ENCODE measurements at regions not wholly inside any gene's neighbourhood (a gene's known extent, or its start where the extent isn't known, plus 50 kb on each side); places are given as distances from the start of the nearest gene placed in this dataset.

DNA sequence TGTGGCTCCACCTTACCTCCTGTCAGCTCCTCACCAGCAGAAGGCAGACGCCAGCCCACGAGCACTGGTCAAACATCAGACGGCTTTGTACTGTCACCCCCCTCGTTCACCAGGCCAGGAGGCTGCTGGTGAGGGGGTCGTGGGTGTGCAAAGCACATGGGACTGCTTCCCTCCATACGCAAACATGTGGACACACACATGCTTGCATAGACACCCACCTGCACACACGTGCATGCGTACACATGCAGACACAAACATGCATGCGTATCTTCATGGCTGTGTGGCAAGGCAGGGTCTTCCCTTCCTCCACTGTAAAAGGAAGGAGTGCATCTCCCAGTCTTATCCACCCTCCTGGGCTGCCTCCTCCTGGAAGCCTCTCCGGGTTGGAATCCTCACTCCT lies 178.5 kb downstream of the OLFM1 start:
- DNase-seq, result no peak

DNA sequence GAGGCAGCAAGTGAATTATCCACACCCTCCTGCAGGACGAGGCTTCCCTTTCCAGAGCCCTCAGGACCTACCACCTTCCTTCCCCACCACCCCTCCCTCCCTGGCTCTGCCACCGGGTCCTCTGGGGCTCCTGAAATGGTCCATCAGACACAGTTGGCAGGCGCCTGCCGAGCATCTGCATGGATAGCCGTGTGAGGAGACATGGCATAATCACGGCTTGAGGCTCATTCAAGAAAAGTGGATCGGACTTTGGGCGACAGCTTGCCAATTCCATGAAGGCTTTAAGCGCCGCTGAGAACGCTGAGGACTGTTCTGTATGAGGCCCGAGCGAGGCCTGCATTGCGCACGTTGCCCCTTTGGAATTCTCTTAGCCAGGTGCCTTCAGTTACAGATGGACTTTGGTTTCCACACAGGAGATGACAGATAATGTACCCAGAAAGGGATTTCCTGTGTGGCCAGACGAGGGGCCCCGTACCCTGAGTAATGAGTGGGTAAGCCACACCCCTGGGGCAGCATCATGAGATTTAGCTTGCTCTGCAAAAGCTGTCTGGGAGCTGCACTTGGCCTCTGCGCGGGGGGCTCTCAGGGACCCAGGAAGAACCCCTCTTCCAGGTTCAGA lies 179.8 kb downstream of the OLFM1 start:
- Histone ChIP-seq H3K36me3 (ENCODE audit: control insufficient read depth, insufficient read depth, low read length) (no peaks in the 10 kb centered on the region), H3K27me3 (ENCODE audit: control insufficient read depth, insufficient read depth, low read length) (no peaks in the 10 kb centered on the region), H3K9me3 (ENCODE audit: control insufficient read depth in 2 of 2, low read length in 2 of 2) (no peaks in the 10 kb centered on the region), H3K27ac (ENCODE audit: insufficient read depth, low read length, poor library complexity, severe bottlenecking) (no peak overlapping the region), H3K4me3 (ENCODE audit: low read depth, low read length) (no peak overlapping the region), H3K4me1 (ENCODE audit: control insufficient read depth, insufficient read depth, low read length, poor library complexity, severe bottlenecking) (no peaks in the 10 kb centered on the region)
- Mint-ChIP-seq H3K9me3 (no peaks in the 10 kb centered on the region), H3K27me3 (peaks cover 4% of the 10 kb centered on the region), H3K4me3 (no peak overlapping the region), H3K27ac (no peak overlapping the region), H3K4me1 (peaks cover 0 to 2% (median 0%) of the 10 kb centered on the region in 4 donors), H3K36me3 (no peaks in the 10 kb centered on the region)
- DNase-seq (no peak), ATAC-seq (ENCODE audit: low read depth in 2 of 2) (no peak)

More for the DNA sequence above, 178.5 kb downstream of the OLFM1 start:
- Mint-ChIP-seq H3K4me1 (peaks cover 0 to 2% (median 0%) of the 10 kb centered on the region in 4 donors), H3K36me3 (no peaks in the 10 kb centered on the region), H3K27me3 (peaks cover 4% of the 10 kb centered on the region), H3K9me3 (no peaks in the 10 kb centered on the region), H3K4me3 (no peak overlapping the region), H3K27ac (no peak overlapping the region)
- no peaks in the 10 kb centered on the region for H3K9me3 ChIP-seq (ENCODE audit: control insufficient read depth in 2 of 2, low read length in 2 of 2)
- H3K27me3 ChIP-seq (ENCODE audit: control insufficient read depth, insufficient read depth, low read length), result no peaks in the 10 kb centered on the region
- ATAC-seq (ENCODE audit: low read depth in 2 of 2), result no peak
- H3K27ac ChIP-seq (ENCODE audit: insufficient read depth, low read length, poor library complexity, severe bottlenecking), result no peak overlapping the region
- H3K36me3 ChIP-seq (ENCODE audit: control insufficient read depth, insufficient read depth, low read length), result no peaks in the 10 kb centered on the region
- no peak overlapping the region for H3K4me3 ChIP-seq (ENCODE audit: low read depth, low read length)
- H3K4me1 ChIP-seq (ENCODE audit: control insufficient read depth, insufficient read depth, low read length, poor library complexity, severe bottlenecking), result no peaks in the 10 kb centered on the region

DNA sequence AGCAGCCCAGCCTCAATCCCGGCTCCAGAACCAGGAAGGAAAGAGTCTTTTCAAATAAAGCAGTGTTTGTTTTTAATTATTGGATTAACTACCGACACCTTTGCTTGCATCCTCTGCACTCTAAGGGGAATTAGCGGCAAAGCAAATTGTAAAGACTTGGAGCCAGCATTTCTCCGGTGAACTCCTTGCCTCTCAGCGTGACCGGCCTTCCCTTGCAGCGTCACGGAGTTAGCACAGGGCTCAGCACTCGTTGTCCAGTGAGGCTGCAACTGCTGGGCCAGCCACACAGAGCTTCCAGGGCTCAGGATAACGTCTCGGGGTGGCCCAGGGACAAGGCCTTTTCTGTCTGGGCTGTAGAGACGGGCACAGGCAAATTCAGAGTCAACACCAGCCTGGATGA lies 180.6 kb downstream of the OLFM1 start:
- DNase-seq, result no peak
- H3K27me3 Mint-ChIP-seq, result peaks cover 4% of the 10 kb centered on the region
- Histone ChIP-seq H3K4me3 (ENCODE audit: low read depth, low read length) (no peak overlapping the region), H3K4me1 (ENCODE audit: control insufficient read depth, insufficient read depth, low read length, poor library complexity, severe bottlenecking) (no peaks in the 10 kb centered on the region), H3K27ac (ENCODE audit: insufficient read depth, low read length, poor library complexity, severe bottlenecking) (no peak overlapping the region), H3K27me3 (ENCODE audit: control insufficient read depth, insufficient read depth, low read length) (no peaks in the 10 kb centered on the region), H3K9me3 (ENCODE audit: control insufficient read depth in 2 of 2, low read length in 2 of 2) (no peaks in the 10 kb centered on the region), H3K36me3 (ENCODE audit: control insufficient read depth, insufficient read depth, low read length) (no peaks in the 10 kb centered on the region)
- no peak for ATAC-seq (ENCODE audit: low read depth in 2 of 2)
- peaks cover 0 to 2% (median 0%) of the 10 kb centered on the region in 4 donors for H3K4me1 Mint-ChIP-seq
- H3K4me3 Mint-ChIP-seq, result no peak overlapping the region
- no peaks in the 10 kb centered on the region for H3K9me3 Mint-ChIP-seq
- no peak overlapping the region for H3K27ac Mint-ChIP-seq
- no peaks in the 10 kb centered on the region for H3K36me3 Mint-ChIP-seq

DNA sequence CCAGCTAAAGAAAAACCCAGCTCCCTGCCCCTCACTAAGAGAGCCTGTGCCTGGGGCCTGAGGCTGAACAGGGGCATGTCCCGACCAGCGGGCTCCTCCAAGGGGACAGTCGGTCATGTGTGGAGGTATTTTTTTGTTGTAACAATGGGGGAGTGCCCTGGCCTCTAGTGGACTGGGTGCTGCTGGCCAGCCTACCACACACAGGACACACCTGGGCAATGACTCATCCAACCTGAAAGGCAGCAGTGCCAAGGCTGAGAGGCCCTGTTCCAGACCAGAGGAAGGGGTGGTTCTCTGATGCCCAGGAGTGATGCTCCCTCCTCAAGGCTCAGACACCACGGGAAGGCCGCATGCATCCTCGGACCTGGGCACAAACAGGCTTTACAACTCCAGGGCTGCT lies 181.5 kb downstream of the OLFM1 start:
- peaks cover 0 to 2% (median 0%) of the 10 kb centered on the region in 4 donors for H3K4me1 Mint-ChIP-seq
- Histone ChIP-seq H3K27ac (ENCODE audit: insufficient read depth, low read length, poor library complexity, severe bottlenecking) (no peak overlapping the region), H3K4me1 (ENCODE audit: control insufficient read depth, insufficient read depth, low read length, poor library complexity, severe bottlenecking) (no peaks in the 10 kb centered on the region), H3K36me3 (ENCODE audit: control insufficient read depth, insufficient read depth, low read length) (no peaks in the 10 kb centered on the region), H3K9me3 (ENCODE audit: control insufficient read depth in 2 of 2, low read length in 2 of 2) (no peaks in the 10 kb centered on the region), H3K27me3 (ENCODE audit: control insufficient read depth, insufficient read depth, low read length) (no peaks in the 10 kb centered on the region), H3K4me3 (ENCODE audit: low read depth, low read length) (no peak overlapping the region)
- no peak for DNase-seq
- no peak overlapping the region for H3K4me3 Mint-ChIP-seq
- H3K36me3 Mint-ChIP-seq, result no peaks in the 10 kb centered on the region
- no peaks in the 10 kb centered on the region for H3K9me3 Mint-ChIP-seq
- no peak overlapping the region for H3K27ac Mint-ChIP-seq
- peaks cover 4% of the 10 kb centered on the region for H3K27me3 Mint-ChIP-seq
- no peak for ATAC-seq (ENCODE audit: low read depth in 2 of 2)

DNA sequence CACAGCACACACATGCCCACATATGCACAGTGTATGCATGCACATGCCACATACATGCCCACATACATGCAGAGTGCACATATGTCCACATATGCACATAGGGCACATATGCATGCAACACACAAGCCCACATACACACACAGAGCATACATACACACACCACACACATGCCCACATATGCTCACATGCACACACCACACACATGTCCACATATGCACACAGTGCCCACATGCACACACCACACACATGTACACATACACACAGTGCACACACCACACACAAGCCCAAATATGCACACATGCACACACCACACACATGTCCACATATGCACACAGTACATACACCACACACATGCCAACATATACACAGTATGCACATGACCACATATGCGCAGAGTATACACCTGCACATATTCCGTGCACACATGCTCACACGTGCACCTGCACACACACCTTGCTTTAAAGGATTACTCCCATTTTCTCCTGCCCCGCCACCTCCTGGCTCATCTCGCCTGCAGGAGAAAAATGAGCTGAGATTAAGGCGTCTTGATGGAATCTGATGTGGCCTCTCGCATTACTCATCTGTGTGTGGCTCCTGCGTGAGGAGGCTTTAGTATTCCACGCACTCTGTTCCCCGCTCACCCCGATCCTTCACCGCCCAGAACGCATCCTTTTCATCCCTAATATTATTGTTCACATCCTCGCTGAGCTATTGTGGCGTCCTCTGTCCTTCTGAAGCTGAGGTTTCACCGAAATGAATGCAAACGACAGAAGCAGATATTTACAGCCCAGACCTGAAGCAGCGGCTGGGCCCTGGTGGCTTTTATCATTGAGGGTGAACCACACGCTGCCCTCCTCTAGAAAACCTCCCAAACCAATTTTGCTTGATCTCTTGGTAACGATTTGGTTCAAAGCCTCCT lies 182.7 kb downstream of the OLFM1 start:
- DNase-seq (no peak), ATAC-seq (ENCODE audit: low read depth in 2 of 2) (no peak)
- no peaks in the 10 kb centered on the region for H3K27me3 ChIP-seq (ENCODE audit: control insufficient read depth, insufficient read depth, low read length)
- H3K27ac ChIP-seq (ENCODE audit: insufficient read depth, low read length, poor library complexity, severe bottlenecking), result no peak overlapping the region
- no peaks in the 10 kb centered on the region for H3K9me3 ChIP-seq (ENCODE audit: control insufficient read depth in 2 of 2, low read length in 2 of 2)
- peaks cover 8% of the 10 kb centered on the region for H3K27me3 Mint-ChIP-seq
- H3K9me3 Mint-ChIP-seq, result no peaks in the 10 kb centered on the region
- H3K4me3 Mint-ChIP-seq, result no peak overlapping the region
- H3K27ac Mint-ChIP-seq, result no peak overlapping the region
- no peak overlapping the region for H3K4me3 ChIP-seq (ENCODE audit: low read depth, low read length)
- no peaks in the 10 kb centered on the region for H3K36me3 Mint-ChIP-seq
- H3K36me3 ChIP-seq (ENCODE audit: control insufficient read depth, insufficient read depth, low read length), result no peaks in the 10 kb centered on the region
- no peaks in the 10 kb centered on the region for H3K4me1 ChIP-seq (ENCODE audit: control insufficient read depth, insufficient read depth, low read length, poor library complexity, severe bottlenecking)
- H3K4me1 Mint-ChIP-seq, result peaks cover 0 to 2% (median 0%) of the 10 kb centered on the region in 4 donors

DNA sequence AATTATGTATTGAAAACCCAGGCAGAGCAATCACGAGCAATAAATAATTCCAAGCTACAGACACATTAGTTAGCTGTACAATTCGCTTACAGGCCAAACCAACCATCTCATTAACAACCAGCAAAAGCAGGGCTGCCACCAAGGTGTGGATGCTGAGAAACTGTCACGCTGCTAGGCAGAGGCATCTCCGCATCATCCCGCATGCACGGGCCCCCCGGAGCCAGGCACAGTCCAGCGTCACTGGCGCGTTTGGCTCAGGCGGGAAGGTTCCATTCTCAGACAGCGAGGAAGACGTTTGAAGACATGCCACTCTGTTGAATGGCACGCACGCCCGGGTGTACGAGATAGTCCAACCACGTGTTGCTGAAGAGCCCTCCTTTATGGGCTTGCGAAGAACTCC lies 184.0 kb downstream of the OLFM1 start:
- Histone ChIP-seq H3K27me3 (ENCODE audit: control insufficient read depth, insufficient read depth, low read length) (no peaks in the 10 kb centered on the region), H3K4me1 (ENCODE audit: control insufficient read depth, insufficient read depth, low read length, poor library complexity, severe bottlenecking) (no peaks in the 10 kb centered on the region), H3K4me3 (ENCODE audit: low read depth, low read length) (no peak overlapping the region), H3K27ac (ENCODE audit: insufficient read depth, low read length, poor library complexity, severe bottlenecking) (no peak overlapping the region), H3K9me3 (ENCODE audit: control insufficient read depth in 2 of 2, low read length in 2 of 2) (no peaks in the 10 kb centered on the region), H3K36me3 (ENCODE audit: control insufficient read depth, insufficient read depth, low read length) (no peaks in the 10 kb centered on the region)
- ATAC-seq (ENCODE audit: low read depth in 2 of 2) (no peak), DNase-seq (no peak)
- Mint-ChIP-seq H3K36me3 (no peaks in the 10 kb centered on the region), H3K4me1 (peaks cover 0 to 2% (median 0%) of the 10 kb centered on the region in 4 donors), H3K9me3 (no peaks in the 10 kb centered on the region), H3K27ac (no peak overlapping the region), H3K4me3 (no peak overlapping the region), H3K27me3 (peaks cover 8% of the 10 kb centered on the region)

DNA sequence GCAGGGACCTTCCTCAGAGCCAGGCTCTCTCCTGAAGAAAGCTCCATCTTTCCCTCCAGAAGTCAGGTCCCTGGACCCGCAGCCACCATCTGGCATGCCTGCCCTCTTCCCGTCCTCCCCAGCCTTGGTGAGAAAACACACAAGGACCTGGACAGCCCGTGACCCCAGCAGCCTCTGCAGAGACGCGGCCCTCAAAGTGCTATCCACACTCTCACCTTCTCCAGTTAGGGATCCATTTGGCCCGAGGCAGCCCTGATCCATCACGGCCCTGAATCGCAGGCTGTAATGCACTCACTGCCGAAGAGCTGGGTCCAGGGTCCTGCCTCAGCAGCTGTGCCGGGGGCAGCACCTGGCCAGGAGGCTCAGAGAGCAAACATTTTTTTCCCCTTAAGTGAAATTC lies 185.1 kb downstream of the OLFM1 start:
- DNase-seq (no peak), ATAC-seq (ENCODE audit: low read depth in 2 of 2) (no peak)
- H3K4me3 Mint-ChIP-seq, result no peak overlapping the region
- Histone ChIP-seq H3K27me3 (ENCODE audit: control insufficient read depth, insufficient read depth, low read length) (no peaks in the 10 kb centered on the region), H3K9me3 (ENCODE audit: control insufficient read depth in 2 of 2, low read length in 2 of 2) (no peaks in the 10 kb centered on the region), H3K27ac (ENCODE audit: insufficient read depth, low read length, poor library complexity, severe bottlenecking) (no peak overlapping the region), H3K4me3 (ENCODE audit: low read depth, low read length) (no peak overlapping the region), H3K36me3 (ENCODE audit: control insufficient read depth, insufficient read depth, low read length) (no peaks in the 10 kb centered on the region), H3K4me1 (ENCODE audit: control insufficient read depth, insufficient read depth, low read length, poor library complexity, severe bottlenecking) (no peaks in the 10 kb centered on the region)
- peaks cover 8% of the 10 kb centered on the region for H3K27me3 Mint-ChIP-seq
- peaks cover 0 to 2% (median 0%) of the 10 kb centered on the region in 4 donors for H3K4me1 Mint-ChIP-seq
- no peaks in the 10 kb centered on the region for H3K36me3 Mint-ChIP-seq
- no peak overlapping the region for H3K27ac Mint-ChIP-seq
- no peaks in the 10 kb centered on the region for H3K9me3 Mint-ChIP-seq

DNA sequence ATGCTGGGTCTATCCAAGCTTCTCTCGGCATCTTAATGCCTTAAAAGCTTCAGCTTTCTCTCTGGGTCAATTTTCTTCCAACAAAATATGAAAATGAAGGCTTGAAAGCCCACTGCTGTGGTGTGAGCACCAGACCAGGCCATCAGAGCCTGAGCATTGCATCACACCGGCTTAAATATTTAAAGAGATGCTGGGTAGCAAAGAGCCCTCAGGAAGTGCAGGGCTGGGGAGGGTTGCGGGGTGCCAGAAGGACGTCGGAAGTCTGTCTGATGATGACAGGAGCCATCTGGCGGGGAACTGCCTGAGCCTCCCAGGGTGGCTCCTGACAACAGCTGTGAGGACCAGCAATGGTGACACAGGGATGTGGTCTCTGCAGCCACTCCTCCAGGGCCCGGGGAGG lies 185.5 kb downstream of the OLFM1 start:
- H3K4me3 ChIP-seq (ENCODE audit: low read depth, low read length), result no peak overlapping the region
- no peaks in the 10 kb centered on the region for H3K27me3 ChIP-seq (ENCODE audit: control insufficient read depth, insufficient read depth, low read length)
- no peak overlapping the region for H3K27ac ChIP-seq (ENCODE audit: insufficient read depth, low read length, poor library complexity, severe bottlenecking)
- Mint-ChIP-seq H3K4me1 (no peaks in the 10 kb centered on the region), H3K9me3 (no peaks in the 10 kb centered on the region), H3K27ac (no peak overlapping the region), H3K36me3 (no peaks in the 10 kb centered on the region), H3K27me3 (peaks cover 8% of the 10 kb centered on the region), H3K4me3 (no peak overlapping the region)
- ATAC-seq (ENCODE audit: low read depth in 2 of 2), result no peak
- no peaks in the 10 kb centered on the region for H3K9me3 ChIP-seq (ENCODE audit: control insufficient read depth in 2 of 2, low read length in 2 of 2)
- DNase-seq, result no peak
- no peaks in the 10 kb centered on the region for H3K4me1 ChIP-seq (ENCODE audit: control insufficient read depth, insufficient read depth, low read length, poor library complexity, severe bottlenecking)
- no peaks in the 10 kb centered on the region for H3K36me3 ChIP-seq (ENCODE audit: control insufficient read depth, insufficient read depth, low read length)
